GM23338 (cell line): ENCODE measurements at regions not wholly inside any gene's neighbourhood (a gene's known extent, or its start where the extent isn't known, plus 50 kb on each side); places are given as distances from the start of the nearest gene placed in this dataset.

Experiments
- ATAC-seq: fragments of 200-7000 bp; cut with Tn5 transposase; 3 replicates; pipeline ENCODE4 v1.9.1; 2020
- DNase-seq: peaks from one replicate; pipeline ENCODE4 v3.0.0-alpha.2; 2015; ENCODE audit warnings: low spot score
- H2AFZ ChIP-seq: fragments of 200-600 bp; sonication (generic); 2 replicates; pipeline ENCODE4 v1.8.0; 2016; ENCODE audit warnings: antibody characterized with exemption, mild to moderate bottlenecking, moderate library complexity
- H3F3A ChIP-seq: fragments of 200-600 bp; sonication (generic); replicated peaks from 2 replicates; pipeline ENCODE4 v1.8.0; 2017; ENCODE audit warnings: antibody characterized with exemption, mixed run types, low read depth
- H3K27ac ChIP-seq: fragments of 200-600 bp; sonication (generic); 2 replicates; pipeline ENCODE4 v1.6.1; 2016; ENCODE audit warnings: low read depth
- H3K27me3 ChIP-seq: fragments of 200-600 bp; sonication (generic); 2 replicates; pipeline ENCODE4 v1.8.0; 2016; ENCODE audit warnings: mild to moderate bottlenecking, mixed run types, moderate library complexity; ENCODE audit not compliant: insufficient read depth
- H3K36me3 ChIP-seq: fragments of 200-600 bp; sonication (generic); 2 replicates; pipeline ENCODE4 v1.8.0; 2016; ENCODE audit warnings: mild to moderate bottlenecking; ENCODE audit not compliant: insufficient read depth
- H3K4me1 ChIP-seq: fragments of 200-600 bp; sonication (generic); 2 replicates; pipeline ENCODE4 v1.8.0; 2016; ENCODE audit warnings: mild to moderate bottlenecking, moderate library complexity; ENCODE audit not compliant: insufficient read depth
- H3K4me2 ChIP-seq: fragments of 200-600 bp; sonication (generic); 2 replicates; pipeline ENCODE4 v1.7.1; 2017; ENCODE audit warnings: mixed run types
- H3K4me3 ChIP-seq: fragments of 200-600 bp; sonication (generic); 2 replicates; pipeline ENCODE4 v1.6.1; 2016; ENCODE audit warnings: mixed run types
- H3K79me2 ChIP-seq: fragments of 200-600 bp; sonication (generic); replicated peaks from 2 replicates; pipeline ENCODE4 v1.8.0; 2017; ENCODE audit warnings: mild to moderate bottlenecking; ENCODE audit not compliant: insufficient read depth
- H3K9me2 ChIP-seq: fragments of 200-600 bp; sonication (generic); 2 replicates; pipeline ENCODE4 v1.8.0; 2017; ENCODE audit not compliant: insufficient read depth
- H4K20me1 ChIP-seq: fragments of 200-600 bp; sonication (generic); replicated peaks from 2 replicates; pipeline ENCODE4 v1.8.0; 2017; ENCODE audit warnings: mild to moderate bottlenecking; ENCODE audit not compliant: insufficient read depth
- H3K27ac Mint-ChIP-seq: 2 replicates; pipeline ENCODE4 v1.8.0; 2020; ENCODE audit warnings: inconsistent platforms, mild to moderate bottlenecking, moderate library complexity, mixed read lengths
- H3K27me3 Mint-ChIP-seq: 3 replicates; pipeline ENCODE4 v1.8.0; 2022; ENCODE audit warnings: low read depth, mild to moderate bottlenecking, moderate library complexity, mixed read lengths, inconsistent platforms; ENCODE audit not compliant: insufficient read depth, poor library complexity
- H3K36me3 Mint-ChIP-seq: 3 replicates; pipeline ENCODE4 v1.8.0; 2021; ENCODE audit warnings: low read depth, mild to moderate bottlenecking, inconsistent platforms, moderate library complexity, mixed read lengths
- H3K4me1 Mint-ChIP-seq: 3 replicates; pipeline ENCODE4 v1.8.0; 2020; ENCODE audit warnings: mild to moderate bottlenecking, inconsistent platforms, mixed read lengths
- H3K4me3 Mint-ChIP-seq: 3 replicates; pipeline ENCODE4 v1.8.0; 2021; ENCODE audit warnings: moderate library complexity, mild to moderate bottlenecking, inconsistent platforms, mixed read lengths
- H3K9me3 Mint-ChIP-seq: 3 replicates; pipeline ENCODE4 v1.8.0; 2020; ENCODE audit warnings: moderate library complexity, mild to moderate bottlenecking, inconsistent platforms, mixed read lengths
- CREB1 ChIP-seq: fragments of 250-450 bp; sonication (Bioruptor Pico); IDR thresholded peaks from 2 replicates; pipeline ENCODE4 v1.5.0; 2020; ENCODE audit warnings: low read depth, mild to moderate bottlenecking, moderate library complexity
- EZH2 ChIP-seq: fragments of 200-600 bp; sonication (generic); IDR thresholded peaks from one replicate; pipeline ENCODE4 v1.8.0; 2017; ENCODE audit warnings: antibody characterized with exemption, mild to moderate bottlenecking, low read depth; ENCODE audit not compliant: unreplicated experiment
- NANOG ChIP-seq: IDR thresholded peaks from 2 replicates; pipeline ENCODE4 v1.6.1; 2016; ENCODE audit warnings: antibody characterized with exemption, borderline replicate concordance
- TF ChIP-seq, protein P1 (sequence below): fragments of 250-450 bp; sonication (Bioruptor Pico); IDR thresholded peaks from 2 replicates; pipeline ENCODE4 v1.5.0; 2020; ENCODE audit warnings: mild to moderate bottlenecking, moderate library complexity
- TF ChIP-seq, protein P2 (sequence below), 2 experiments: fragments of 200-600 bp in 1 of 2; sonication (generic) in 1 of 2; conservative IDR thresholded peaks; 2 replicates each; pipeline versions ENCODE4 v1.5.1 to v1.6.1; 2016 to 2017; ENCODE audit warnings: antibody characterized with exemption in 2 of 2, low read depth in 2 of 2, mild to moderate bottlenecking in 2 of 2, moderate library complexity in 1 of 2
- TF ChIP-seq, protein P3 (sequence below): IDR thresholded peaks from 2 replicates; pipeline ENCODE4 v1.6.1; 2016; ENCODE audit warnings: antibody characterized with exemption

DNA sequence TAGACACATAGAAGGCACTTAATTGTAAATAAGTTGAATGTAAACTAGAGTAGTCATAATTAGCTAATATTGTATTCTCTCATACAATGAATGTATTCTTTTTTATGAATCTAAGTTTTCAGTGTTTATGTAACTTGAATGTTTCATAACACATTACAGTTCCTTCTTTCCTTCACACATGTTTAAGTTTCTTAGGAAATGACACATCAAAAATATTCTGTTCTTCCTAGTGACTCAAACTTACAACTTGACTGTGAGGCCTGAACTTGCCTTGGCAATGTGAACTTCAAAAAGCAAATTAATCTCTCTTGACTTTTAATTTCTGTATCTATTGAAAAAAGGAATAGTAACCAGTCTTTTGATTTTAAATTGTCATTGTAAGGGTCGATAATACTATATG lies 700.1 kb downstream of the KCNT2 start (continued):
- TF ChIP-seq, protein P1, sequence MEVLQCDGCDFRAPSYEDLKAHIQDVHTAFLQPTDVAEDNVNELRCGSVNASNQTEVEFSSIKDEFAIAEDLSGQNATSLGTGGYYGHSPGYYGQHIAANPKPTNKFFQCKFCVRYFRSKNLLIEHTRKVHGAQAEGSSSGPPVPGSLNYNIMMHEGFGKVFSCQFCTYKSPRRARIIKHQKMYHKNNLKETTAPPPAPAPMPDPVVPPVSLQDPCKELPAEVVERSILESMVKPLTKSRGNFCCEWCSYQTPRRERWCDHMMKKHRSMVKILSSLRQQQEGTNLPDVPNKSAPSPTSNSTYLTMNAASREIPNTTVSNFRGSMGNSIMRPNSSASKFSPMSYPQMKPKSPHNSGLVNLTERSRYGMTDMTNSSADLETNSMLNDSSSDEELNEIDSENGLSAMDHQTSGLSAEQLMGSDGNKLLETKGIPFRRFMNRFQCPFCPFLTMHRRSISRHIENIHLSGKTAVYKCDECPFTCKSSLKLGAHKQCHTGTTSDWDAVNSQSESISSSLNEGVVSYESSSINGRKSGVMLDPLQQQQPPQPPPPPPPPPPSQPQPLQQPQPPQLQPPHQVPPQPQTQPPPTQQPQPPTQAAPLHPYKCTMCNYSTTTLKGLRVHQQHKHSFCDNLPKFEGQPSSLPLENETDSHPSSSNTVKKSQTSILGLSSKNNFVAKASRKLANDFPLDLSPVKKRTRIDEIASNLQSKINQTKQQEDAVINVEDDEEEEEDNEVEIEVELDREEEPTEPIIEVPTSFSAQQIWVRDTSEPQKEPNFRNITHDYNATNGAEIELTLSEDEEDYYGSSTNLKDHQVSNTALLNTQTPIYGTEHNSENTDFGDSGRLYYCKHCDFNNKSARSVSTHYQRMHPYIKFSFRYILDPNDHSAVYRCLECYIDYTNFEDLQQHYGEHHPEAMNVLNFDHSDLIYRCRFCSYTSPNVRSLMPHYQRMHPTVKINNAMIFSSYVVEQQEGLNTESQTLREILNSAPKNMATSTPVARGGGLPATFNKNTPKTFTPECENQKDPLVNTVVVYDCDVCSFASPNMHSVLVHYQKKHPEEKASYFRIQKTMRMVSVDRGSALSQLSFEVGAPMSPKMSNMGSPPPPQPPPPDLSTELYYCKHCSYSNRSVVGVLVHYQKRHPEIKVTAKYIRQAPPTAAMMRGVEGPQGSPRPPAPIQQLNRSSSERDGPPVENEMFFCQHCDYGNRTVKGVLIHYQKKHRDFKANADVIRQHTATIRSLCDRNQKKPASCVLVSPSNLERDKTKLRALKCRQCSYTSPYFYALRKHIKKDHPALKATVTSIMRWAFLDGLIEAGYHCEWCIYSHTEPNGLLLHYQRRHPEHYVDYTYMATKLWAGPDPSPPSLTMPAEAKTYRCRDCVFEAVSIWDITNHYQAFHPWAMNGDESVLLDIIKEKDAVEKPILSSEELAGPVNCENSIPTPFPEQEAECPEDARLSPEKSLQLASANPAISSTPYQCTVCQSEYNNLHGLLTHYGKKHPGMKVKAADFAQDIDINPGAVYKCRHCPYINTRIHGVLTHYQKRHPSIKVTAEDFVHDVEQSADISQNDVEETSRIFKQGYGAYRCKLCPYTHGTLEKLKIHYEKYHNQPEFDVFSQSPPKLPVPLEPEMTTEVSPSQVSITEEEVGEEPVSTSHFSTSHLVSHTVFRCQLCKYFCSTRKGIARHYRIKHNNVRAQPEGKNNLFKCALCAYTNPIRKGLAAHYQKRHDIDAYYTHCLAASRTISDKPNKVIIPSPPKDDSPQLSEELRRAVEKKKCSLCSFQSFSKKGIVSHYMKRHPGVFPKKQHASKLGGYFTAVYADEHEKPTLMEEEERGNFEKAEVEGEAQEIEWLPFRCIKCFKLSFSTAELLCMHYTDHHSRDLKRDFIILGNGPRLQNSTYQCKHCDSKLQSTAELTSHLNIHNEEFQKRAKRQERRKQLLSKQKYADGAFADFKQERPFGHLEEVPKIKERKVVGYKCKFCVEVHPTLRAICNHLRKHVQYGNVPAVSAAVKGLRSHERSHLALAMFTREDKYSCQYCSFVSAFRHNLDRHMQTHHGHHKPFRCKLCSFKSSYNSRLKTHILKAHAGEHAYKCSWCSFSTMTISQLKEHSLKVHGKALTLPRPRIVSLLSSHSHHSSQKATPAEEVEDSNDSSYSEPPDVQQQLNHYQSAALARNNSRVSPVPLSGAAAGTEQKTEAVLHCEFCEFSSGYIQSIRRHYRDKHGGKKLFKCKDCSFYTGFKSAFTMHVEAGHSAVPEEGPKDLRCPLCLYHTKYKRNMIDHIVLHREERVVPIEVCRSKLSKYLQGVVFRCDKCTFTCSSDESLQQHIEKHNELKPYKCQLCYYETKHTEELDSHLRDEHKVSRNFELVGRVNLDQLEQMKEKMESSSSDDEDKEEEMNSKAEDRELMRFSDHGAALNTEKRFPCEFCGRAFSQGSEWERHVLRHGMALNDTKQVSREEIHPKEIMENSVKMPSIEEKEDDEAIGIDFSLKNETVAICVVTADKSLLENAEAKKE (CRISPR knock-in tag), result no peak
- no peak for TF ChIP-seq EZH2
- TF ChIP-seq, protein P2, sequence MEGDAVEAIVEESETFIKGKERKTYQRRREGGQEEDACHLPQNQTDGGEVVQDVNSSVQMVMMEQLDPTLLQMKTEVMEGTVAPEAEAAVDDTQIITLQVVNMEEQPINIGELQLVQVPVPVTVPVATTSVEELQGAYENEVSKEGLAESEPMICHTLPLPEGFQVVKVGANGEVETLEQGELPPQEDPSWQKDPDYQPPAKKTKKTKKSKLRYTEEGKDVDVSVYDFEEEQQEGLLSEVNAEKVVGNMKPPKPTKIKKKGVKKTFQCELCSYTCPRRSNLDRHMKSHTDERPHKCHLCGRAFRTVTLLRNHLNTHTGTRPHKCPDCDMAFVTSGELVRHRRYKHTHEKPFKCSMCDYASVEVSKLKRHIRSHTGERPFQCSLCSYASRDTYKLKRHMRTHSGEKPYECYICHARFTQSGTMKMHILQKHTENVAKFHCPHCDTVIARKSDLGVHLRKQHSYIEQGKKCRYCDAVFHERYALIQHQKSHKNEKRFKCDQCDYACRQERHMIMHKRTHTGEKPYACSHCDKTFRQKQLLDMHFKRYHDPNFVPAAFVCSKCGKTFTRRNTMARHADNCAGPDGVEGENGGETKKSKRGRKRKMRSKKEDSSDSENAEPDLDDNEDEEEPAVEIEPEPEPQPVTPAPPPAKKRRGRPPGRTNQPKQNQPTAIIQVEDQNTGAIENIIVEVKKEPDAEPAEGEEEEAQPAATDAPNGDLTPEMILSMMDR (conservative IDR thresholded peaks at IDR 0.05; ENCODE audit: low read depth in 2 of 2), result no peak
- no peak for TF ChIP-seq NANOG

DNA sequence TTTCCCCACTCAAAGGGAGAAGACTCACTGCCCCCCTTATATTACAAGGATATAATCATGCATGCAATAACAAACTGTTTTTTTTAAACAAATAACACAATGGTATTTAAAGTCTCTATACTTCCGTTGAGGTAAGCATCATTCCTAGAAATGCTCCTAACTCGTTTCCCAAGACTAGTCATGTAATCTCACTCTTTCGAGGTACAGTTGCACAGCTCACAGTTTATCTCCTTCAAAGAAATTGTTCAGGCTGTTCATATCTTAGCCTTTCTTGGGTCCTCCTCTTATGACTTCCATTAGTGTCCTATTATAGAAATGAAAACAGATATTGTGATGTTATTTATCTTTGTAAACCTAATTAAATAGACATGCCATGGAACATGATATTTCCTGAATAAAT lies 705.0 kb downstream of the KCNT2 start:
- Mint-ChIP-seq H3K36me3 (no peaks in the 10 kb centered on the region), H3K27me3 (no peaks in the 10 kb centered on the region), H3K4me1 (no peaks in the 10 kb centered on the region; the same call in 2 of the 3 replicates), H3K9me3 (no peaks in the 10 kb centered on the region), H3K27ac (no peak overlapping the region), H3K4me3 (no peak overlapping the region)
- peak overlapping the region; percentile 11; the same call in 1 of the 2 replicates for H2AFZ ChIP-seq
- no peak overlapping the region for H3K4me3 ChIP-seq
- H3F3A ChIP-seq, result no peaks in the 10 kb centered on the region
- ATAC-seq, result no peak
- no peak for DNase-seq
- H3K36me3 ChIP-seq, result no peaks in the 10 kb centered on the region
- no peak overlapping the region for H3K4me2 ChIP-seq
- H3K27ac ChIP-seq, result no peak overlapping the region
- no peaks in the 10 kb centered on the region for H3K79me2 ChIP-seq
- no peaks in the 10 kb centered on the region for H3K27me3 ChIP-seq
- H3K4me1 ChIP-seq, result no peaks in the 10 kb centered on the region
- peaks cover 5% of the 10 kb centered on the region; the same call in 1 of the 2 replicates for H3K9me2 ChIP-seq
- H4K20me1 ChIP-seq, result no peaks in the 10 kb centered on the region
- TF ChIP-seq, protein P3, sequence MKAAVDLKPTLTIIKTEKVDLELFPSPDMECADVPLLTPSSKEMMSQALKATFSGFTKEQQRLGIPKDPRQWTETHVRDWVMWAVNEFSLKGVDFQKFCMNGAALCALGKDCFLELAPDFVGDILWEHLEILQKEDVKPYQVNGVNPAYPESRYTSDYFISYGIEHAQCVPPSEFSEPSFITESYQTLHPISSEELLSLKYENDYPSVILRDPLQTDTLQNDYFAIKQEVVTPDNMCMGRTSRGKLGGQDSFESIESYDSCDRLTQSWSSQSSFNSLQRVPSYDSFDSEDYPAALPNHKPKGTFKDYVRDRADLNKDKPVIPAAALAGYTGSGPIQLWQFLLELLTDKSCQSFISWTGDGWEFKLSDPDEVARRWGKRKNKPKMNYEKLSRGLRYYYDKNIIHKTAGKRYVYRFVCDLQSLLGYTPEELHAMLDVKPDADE, result no peak
- TF ChIP-seq CREB1 (no peak), NANOG (no peak)
- TF ChIP-seq, protein P1 (CRISPR knock-in tag), result no peak
